ENCODE measurements at regions not wholly inside any gene's neighbourhood (a gene's known extent, or its start where the extent isn't known, plus 50 kb on each side); places are given as distances from the start of the nearest gene placed in this dataset.

DNA sequence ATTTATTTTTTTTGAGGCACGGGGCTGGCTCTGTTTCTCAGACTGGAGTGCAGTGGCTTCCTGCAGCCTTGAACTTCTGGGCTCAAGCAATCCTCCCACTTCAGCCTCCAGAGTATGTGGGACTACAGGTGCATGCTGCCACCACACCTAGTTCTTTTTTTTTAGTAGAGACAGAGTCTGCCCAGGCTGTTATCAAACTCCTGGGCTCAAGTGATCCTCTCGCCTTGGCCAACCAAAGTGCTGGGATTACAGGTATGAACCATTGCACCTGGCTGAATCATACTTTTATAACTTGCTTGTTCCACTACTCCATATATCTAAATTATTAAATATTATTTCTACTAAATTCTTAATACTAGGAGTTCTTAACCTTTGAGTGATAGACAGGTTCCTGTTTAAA, 111.6 kb downstream of the BTG1 start:
- Mint-ChIP-seq H3K4me1 (peaks cover 58% of the 10 kb centered on the region), H3K27ac (no peak overlapping the region), H3K9me3 (ENCODE audit: insufficient read depth) (no peaks in the 10 kb centered on the region), H3K4me3 (no peak overlapping the region), H3K27me3 (no peaks in the 10 kb centered on the region)
- TF ChIP-seq, protein P1, sequence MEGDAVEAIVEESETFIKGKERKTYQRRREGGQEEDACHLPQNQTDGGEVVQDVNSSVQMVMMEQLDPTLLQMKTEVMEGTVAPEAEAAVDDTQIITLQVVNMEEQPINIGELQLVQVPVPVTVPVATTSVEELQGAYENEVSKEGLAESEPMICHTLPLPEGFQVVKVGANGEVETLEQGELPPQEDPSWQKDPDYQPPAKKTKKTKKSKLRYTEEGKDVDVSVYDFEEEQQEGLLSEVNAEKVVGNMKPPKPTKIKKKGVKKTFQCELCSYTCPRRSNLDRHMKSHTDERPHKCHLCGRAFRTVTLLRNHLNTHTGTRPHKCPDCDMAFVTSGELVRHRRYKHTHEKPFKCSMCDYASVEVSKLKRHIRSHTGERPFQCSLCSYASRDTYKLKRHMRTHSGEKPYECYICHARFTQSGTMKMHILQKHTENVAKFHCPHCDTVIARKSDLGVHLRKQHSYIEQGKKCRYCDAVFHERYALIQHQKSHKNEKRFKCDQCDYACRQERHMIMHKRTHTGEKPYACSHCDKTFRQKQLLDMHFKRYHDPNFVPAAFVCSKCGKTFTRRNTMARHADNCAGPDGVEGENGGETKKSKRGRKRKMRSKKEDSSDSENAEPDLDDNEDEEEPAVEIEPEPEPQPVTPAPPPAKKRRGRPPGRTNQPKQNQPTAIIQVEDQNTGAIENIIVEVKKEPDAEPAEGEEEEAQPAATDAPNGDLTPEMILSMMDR (IDR thresholded peaks at IDR 0.05), result no peak
- no peak for TF ChIP-seq EZH2 (IDR thresholded peaks at IDR 0.05; ENCODE audit: borderline replicate concordance, insufficient read depth, low read depth, low read length, poor library complexity, severe bottlenecking)
- Histone ChIP-seq H3K36me3 (replicated peaks in 1 of 2; ENCODE audit: control extremely low read depth in 1 of 2, control insufficient read depth in 1 of 2, extremely low read depth in 1 of 2, insufficient read depth in 2 of 2, low read length in 1 of 2) (no peaks in the 10 kb centered on the region), H3K79me2 (ENCODE audit: control insufficient read depth, insufficient read depth, low read length) (no peaks in the 10 kb centered on the region), H3K27ac (ENCODE audit: low read length in 2 of 2) (no peak overlapping the region), H2AFZ (ENCODE audit: insufficient read depth, low read depth, low read length, poor library complexity, severe bottlenecking) (no peak overlapping the region), H3K27me3 (replicated peaks in 1 of 4; ENCODE audit: control extremely low read depth in 1 of 4, control insufficient read depth in 3 of 4, insufficient read depth in 4 of 4, low read length in 3 of 4) (no peaks in the 10 kb centered on the region), H3K4me1 (ENCODE audit: control insufficient read depth in 2 of 2, insufficient read depth in 2 of 2, low read length in 2 of 2) (peaks cover 29 to 40% of the 10 kb centered on the region in 2 donors), H3K9ac (ENCODE audit: low read length) (no peak overlapping the region), H3K9me3 (ENCODE audit: control extremely low read depth in 1 of 3, control insufficient read depth in 2 of 3, insufficient read depth in 1 of 3, low read length in 2 of 3) (no peaks in the 10 kb centered on the region), H3K4me3 (ENCODE audit: control extremely low read depth in 1 of 5, extremely low read depth in 1 of 5, insufficient read depth in 1 of 5, low read depth in 2 of 5, low read length in 4 of 5) (no peak overlapping the region), H3K4me2 (replicated peaks; ENCODE audit: low read depth, low read length, poor library complexity, severe bottlenecking) (no peak overlapping the region), H4K20me1 (ENCODE audit: control insufficient read depth, insufficient read depth, low read length, poor library complexity, severe bottlenecking) (no peaks in the 10 kb centered on the region)
- WGBS (ENCODE audit: insufficient coverage), result no CpG with 5 or more reads among the region's 2 CpGs
- CTCF ChIA-PET, result interaction anchor here (0.6 to 1.1 kb wide), 3 partner anchors 43 to 718 kb away, joined by 3 to 4 read pairs (median 3); no protein-coding TSS in a partner anchor
- POLR2A ChIA-PET, result no interaction called here
- intact Hi-C loops (cut with micrococcal nuclease), result loop anchor here (2.0 to 10.0 kb wide), 3 partner anchors 42 to 219 kb away; no protein-coding TSS in a partner anchor
- DNase-seq (no peak), ATAC-seq (ENCODE audit: low read depth) (no peak)

DNA sequence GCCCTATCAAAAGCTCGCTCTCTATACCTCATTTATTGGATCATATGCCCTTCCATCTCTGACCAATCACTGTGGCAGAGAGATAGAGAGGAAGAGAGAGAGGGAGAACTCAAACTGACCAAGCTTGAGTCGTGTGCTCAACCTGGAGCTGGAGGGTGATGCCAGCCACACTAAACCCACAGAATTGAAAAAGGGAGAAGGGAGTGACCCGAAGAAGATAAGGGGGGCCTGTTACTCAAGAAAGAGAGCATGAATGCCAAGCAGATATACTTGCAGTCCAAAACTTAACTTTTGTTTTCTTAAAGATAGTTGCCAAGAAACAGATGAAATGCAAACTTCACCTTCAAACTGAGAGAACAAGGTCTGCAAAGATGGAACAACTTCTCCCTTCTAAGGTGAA, 112.7 kb downstream of the BTG1 start:
- no peak for TF ChIP-seq EZH2 (IDR thresholded peaks at IDR 0.05; ENCODE audit: borderline replicate concordance, insufficient read depth, low read depth, low read length, poor library complexity, severe bottlenecking)
- TF ChIP-seq, protein P1 (IDR thresholded peaks at IDR 0.05), result no peak
- H3K9me3 Mint-ChIP-seq (ENCODE audit: insufficient read depth), result no peaks in the 10 kb centered on the region
- ATAC-seq (ENCODE audit: low read depth), result no peak
- H3K9ac ChIP-seq (ENCODE audit: low read length), result no peak overlapping the region
- H3K27ac Mint-ChIP-seq, result peak overlapping the region; percentile 46
- peaks cover 29 to 40% of the 10 kb centered on the region in 2 donors for H3K4me1 ChIP-seq (ENCODE audit: control insufficient read depth in 2 of 2, insufficient read depth in 2 of 2, low read length in 2 of 2)
- H3K4me2 ChIP-seq (replicated peaks; ENCODE audit: low read depth, low read length, poor library complexity, severe bottlenecking), result no peak overlapping the region
- DNase-seq, result no peak
- POLR2A ChIA-PET, result no interaction called here
- no peaks in the 10 kb centered on the region for H3K27me3 ChIP-seq (replicated peaks in 1 of 4; ENCODE audit: control extremely low read depth in 1 of 4, control insufficient read depth in 3 of 4, insufficient read depth in 4 of 4, low read length in 3 of 4)
- CTCF ChIA-PET, result interaction anchor here (0.6 to 1.3 kb wide), 2 partner anchors 11 to 102 kb away, joined by 3 to 5 read pairs; no protein-coding TSS in a partner anchor
- no peak overlapping the region for H3K4me3 Mint-ChIP-seq
- no peak overlapping the region for H2AFZ ChIP-seq (ENCODE audit: insufficient read depth, low read depth, low read length, poor library complexity, severe bottlenecking)
- intact Hi-C loops (cut with micrococcal nuclease), result loop anchor here (5.0 to 10.0 kb wide), 2 partner anchors 41 to 218 kb away; no protein-coding TSS in a partner anchor
- H3K4me1 Mint-ChIP-seq, result peaks cover 58% of the 10 kb centered on the region
- WGBS (ENCODE audit: insufficient coverage), result no CpG with 5 or more reads among the region's 3 CpGs
- no peaks in the 10 kb centered on the region for H3K79me2 ChIP-seq (ENCODE audit: control insufficient read depth, insufficient read depth, low read length)
- H3K27ac ChIP-seq (ENCODE audit: low read length in 2 of 2), result peak overlapping the region in 1 of 2 donors; percentile 59
- H3K27me3 Mint-ChIP-seq, result no peaks in the 10 kb centered on the region
- no peaks in the 10 kb centered on the region for H4K20me1 ChIP-seq (ENCODE audit: control insufficient read depth, insufficient read depth, low read length, poor library complexity, severe bottlenecking)
- H3K4me3 ChIP-seq (ENCODE audit: control extremely low read depth in 1 of 5, extremely low read depth in 1 of 5, insufficient read depth in 1 of 5, low read depth in 2 of 5, low read length in 4 of 5), result no peak overlapping the region
- no peaks in the 10 kb centered on the region for H3K36me3 ChIP-seq (replicated peaks in 1 of 2; ENCODE audit: control extremely low read depth in 1 of 2, control insufficient read depth in 1 of 2, extremely low read depth in 1 of 2, insufficient read depth in 2 of 2, low read length in 1 of 2)
- H3K9me3 ChIP-seq (ENCODE audit: control extremely low read depth in 1 of 3, control insufficient read depth in 2 of 3, insufficient read depth in 1 of 3, low read length in 2 of 3), result no peaks in the 10 kb centered on the region
